GM18858 (cell line): ENCODE measurements at regions not wholly inside any gene's neighbourhood (a gene's known extent, or its start where the extent isn't known, plus 50 kb on each side); places are given as distances from the start of the nearest gene placed in this dataset.

Experiments used
- ATAC-seq: cut with Tn5 transposase; IDR thresholded peaks from one replicate; pipeline ENCODE4 v1.9.1; 2021; ENCODE audit not compliant: unreplicated experiment

DNA sequence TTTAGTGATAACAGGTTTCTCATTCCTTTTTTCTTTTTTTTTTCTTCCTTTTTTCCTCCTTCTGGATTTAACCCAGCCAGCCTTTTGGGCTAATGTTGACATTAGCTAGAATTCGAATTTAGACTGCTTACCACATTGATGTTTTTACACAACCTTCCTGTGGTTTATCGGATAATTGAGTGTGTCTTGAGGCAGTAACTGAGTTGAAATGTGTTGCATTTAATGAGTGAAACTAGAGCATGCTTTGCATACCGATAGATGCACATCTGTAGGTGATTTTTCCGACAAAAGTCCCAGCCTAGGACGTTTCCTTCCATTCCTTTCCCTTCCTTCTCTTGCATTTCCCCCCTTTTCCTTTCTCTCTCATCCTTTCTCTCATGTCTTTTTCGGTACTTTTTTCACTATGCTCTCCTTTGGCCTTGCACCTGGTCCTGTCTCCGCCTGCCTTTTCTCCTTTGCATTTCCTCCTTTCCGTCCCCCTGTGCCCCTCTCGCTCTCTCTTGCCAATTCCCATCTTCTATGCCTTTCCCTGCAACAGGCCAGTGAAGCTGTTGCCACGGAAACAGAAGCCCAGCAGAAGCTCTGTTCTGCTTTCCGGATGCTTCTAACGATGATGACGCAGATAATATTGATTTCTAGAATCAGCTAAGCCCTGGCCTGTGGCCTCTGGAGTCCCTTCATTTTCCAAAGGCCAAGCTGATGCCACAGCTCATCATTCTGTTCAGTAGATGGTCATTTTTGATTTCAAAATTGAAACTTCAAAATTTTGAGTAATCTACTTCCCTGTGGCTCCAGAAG is 76.1 kb downstream of the SLC25A47 start:
- no peak for ATAC-seq

DNA sequence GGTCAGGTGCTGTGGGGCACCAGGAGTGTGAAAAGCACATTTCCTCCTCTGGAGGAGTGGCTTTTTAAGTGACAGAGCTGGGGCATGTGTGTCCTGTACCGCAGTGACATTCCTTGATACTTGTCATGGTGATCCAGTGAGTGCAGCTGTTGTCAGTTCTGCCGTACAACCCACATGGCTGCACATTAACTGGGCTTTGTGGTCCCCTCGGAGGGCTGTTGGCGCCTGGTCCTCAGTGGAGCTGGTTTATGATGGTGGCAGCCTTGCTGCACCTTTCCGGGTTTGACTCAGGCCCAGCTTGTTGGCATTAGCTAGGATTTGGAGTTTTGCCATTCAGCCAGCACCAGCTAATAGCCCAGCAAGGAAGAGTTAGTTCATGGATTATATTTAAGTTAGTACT is 77.0 kb downstream of the SLC25A47 start:
- no peak for ATAC-seq

DNA sequence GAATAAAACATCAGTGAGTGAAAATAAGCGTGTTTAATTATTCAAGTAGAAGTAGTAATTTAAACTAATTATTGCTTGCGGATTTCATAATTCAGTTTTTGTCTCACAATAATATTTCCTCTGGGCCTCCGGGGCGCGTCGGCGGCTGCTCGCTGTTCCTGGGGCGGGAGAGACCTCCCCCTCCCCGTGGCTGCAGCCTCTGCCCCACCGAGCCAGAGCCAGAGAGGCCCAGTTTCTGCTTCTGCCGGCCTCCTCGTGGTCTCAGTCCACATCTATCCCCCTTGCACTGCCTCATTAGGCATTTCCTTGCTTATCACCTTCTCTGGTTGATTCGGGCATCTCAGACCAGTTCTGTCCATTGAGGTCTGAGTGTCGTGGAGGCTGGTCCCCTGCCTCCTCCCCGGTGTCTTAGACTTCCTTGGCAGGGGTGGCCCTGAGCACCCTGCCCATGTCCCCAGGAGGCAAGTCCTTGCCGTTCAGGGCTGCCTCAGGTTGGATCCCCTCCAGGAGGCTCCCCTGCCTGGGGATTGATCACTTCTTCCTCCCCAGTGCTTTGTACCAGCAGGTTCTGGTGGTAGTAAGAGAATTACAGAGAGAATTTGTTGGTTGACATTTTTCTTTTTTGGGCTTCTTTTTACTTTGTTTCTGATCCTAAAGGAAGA is 78.0 kb downstream of the SLC25A47 start:
- ATAC-seq: no peak

DNA sequence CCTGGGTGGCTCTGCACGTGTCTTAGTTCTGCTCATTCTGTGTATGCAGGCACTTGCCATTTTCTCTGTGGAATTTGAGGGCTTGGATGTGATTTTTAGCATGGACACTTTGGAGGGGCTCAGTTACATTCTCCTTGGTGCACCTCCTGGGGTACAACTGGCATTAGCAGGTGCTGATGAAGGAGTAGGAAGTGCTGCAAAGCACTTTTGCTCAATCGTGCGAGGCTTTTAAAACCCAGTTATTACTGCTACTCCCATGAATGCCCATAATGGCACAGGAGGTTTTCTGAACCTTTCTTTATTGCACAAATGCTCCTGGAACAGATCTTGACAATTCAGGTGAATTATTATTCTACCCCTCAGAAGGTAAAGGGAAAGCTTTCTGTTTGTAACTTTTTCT is 78.7 kb downstream of the SLC25A47 start:
- ATAC-seq: no peak

DNA sequence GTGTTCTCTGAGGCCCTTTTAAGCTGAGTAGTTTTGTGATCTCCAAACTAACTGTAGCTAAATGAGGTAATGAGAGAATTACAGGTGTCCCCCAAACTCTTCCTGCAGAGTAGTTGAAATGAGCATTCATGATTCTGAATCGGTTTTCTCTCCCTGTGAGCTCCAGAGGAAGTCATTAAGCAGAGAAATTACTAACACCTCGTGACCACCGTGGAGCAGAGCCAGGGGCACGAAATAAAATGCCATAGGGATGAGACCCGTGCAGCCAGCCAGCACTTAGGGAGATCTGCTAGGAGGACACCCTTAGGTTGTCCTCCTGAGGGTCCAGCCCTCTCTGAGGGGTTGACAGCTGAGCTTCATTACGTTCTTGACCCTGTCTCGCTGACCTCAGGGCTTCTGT is 79.5 kb downstream of the SLC25A47 start:
- ATAC-seq: no peak

DNA sequence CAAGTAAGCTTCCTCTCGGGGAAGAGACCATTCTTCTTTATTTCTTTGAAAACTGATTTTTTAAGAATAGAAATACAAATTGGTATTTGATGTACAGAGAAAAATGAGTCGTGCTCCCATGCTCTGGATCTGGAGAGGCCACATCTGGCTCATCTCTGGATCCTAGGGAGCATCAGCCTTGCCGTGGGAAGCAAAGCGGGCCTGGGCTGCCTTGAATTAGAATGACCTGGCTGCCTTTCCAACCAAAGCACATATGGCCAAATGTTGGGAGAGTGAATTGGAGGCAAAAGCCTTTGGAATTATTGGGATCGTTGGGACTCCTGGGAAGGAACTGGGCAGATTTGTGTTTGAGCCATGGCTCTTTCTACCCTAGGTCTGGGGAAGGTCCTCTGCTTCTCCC is 80.0 kb downstream of the SLC25A47 start:
- ATAC-seq: no peak

DNA sequence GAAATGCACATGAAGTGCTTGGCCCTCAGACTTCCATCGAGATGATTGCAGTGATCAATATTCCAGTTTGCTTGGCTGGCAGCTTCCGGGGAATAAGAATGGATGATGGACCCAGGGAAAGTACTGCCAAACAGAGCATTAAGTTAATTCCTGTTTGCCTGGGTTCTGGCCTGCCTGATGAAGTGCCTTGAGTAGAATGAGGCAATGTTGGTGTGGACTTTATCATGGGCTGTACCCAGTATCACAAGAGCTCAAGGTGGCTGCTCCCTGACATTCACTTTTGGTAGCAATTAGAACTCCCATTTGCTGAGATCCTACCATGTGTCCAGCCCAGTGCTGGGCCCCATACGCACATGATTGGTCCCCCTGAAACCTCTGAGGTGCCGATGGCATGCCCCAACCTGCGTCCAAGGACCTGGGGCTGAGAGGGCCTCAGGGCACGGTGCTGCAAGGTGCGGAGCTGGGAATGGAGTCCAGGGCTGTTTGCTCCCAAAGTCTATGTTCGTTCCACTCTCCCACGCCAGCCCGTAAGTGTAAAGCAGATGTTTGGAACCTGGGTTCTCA is 80.7 kb downstream of the SLC25A47 start:
- ATAC-seq: no peak

DNA sequence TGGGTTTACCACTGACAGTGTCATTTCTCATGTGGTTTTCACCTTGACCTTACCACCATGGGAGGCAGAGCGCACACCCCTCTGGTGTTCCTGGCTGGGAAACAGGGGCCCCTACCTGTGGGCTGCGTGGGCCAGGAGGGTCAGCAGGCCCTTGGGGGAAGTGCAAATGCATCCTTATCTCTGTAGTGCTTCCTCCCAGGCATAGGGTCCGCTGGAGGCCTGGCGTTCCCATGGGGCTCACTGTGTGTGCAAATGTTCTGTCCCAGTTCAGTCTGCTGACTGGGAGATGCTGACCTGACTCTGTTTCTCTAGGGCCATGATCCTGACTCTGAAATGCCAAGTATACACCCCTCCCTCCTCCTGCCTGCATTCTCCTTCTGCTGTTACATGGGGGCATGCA is 81.3 kb downstream of the SLC25A47 start:
- ATAC-seq: no peak

DNA sequence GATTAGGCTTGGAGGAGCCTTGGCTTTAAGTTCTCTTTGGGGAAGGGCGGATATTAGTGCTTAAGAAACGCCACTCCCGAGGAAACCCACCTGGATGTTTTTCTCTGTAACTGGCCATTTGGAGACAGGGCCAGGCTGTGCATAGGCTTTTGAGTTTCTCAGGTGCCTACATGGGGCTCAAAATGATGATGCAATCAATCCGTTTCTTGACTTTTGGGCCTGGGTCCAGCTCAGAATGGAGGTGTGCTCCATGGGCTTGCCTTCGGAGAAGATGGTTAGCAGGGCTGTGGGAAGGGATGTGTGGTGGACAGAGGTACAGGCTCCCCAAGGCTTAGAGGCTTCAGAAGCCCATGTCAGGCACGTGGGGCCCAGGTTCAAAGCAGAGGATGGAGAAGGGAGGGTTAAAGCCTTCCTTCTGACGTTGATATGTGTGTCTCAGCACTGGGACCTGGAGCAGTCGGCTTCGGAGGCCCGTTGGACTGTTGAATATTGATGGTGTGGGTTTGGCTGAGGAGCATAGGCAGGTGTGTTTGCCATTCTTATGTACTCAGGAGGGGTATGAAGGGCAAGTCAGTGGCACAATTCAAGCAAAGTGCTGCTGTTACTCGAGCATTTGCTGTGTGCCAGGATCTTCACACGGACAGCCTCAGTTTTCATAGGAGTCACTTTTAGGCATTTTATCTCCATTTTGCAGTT is 82.8 kb downstream of the SLC25A47 start:
- no peak for ATAC-seq

DNA sequence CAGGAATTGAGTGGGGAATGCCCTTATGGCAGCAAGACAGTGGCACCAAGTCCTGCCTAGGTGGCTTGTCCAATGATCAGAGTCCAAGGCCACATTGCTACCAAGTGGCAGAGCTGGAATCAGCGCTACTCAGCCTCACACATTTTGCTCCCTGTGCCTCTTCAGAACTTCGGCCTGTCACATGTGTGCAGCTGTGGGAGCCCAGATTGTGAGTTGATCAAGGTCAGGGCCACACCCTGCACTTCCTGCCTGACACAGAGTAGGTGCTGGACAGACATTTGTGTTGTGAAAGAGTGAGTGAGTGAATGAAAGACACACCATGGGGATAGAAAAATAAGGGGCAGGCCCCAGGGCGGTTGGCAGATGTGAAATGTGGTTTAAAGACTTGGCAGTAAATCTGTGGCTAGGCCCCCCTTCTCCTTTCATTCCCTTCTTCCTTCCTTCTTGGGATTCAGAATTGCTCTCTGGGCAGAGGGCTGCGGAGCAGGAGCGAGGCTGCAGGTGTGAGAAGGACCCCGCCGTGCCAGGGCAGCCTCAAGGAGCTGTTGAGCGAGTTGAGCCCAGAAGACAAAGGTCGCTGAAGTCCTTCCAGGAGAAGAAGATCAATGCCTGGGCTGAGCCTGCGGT is 83.5 kb downstream of the SLC25A47 start:
- ATAC-seq: no peak

DNA sequence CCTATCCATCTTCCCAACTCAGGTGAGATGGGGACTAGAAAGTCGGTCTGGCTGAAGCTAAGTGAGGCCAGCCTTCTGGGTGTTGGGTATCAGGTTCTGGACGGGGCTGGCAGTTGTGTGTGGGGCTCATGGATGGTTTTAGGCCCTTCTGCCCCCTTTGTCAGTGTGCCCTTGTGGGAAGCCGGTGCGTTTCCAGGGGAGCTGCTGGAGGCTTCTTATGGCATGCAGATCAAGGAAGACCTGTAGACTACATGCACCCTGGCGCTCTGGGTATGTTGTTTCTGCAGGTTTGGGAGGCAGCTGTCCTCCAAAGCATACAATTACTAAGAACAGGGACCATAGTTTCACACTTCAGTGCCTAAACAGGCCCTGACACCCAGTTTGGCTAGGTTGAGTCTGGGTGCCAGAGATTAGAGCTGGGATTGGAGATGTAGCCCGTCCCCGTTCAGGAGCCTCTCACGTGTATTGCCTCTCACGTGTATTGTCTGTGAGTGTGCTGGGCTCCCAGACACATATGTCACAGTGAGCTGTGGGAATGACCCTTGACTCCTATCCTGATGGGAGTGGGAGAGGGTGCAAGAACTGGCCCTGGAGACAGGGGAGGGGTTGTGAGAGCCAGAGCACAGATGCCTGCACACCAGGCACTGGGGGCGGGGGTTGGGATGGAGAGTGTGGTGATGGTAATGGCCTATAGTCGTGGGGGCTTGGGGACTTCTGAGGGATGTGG is 84.4 kb downstream of the SLC25A47 start:
- no peak for ATAC-seq

DNA sequence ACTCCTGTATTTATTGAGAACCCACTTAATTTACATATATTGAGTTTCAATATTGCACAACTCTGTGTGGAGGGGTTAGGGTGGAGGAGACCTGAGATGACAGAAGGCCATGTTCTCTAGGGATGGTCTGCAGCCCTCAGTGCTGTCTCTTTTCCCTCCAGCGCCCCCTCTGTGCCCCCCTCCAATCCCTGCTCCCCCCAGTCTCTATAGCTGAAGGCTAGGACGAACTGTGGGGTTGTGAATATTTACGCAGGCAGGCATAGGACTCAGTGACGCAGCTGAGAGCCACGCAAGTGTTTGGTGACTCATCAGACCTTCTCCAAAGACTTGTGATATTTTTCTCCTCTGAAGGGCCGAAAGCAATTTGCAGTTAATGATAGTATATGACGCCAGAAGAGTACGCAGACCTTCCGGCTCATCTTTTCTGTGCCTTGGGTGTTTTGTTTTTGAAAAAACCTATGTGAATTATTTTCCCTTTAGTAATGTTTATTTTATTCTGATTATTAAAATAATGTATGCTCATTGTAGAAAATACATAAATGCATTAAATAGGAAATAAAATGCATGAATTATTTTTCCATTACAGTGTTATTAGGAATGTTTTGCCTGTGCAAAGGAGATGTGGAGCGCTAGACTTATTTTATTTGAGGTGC is 85.3 kb downstream of the SLC25A47 start:
- ATAC-seq: no peak

DNA sequence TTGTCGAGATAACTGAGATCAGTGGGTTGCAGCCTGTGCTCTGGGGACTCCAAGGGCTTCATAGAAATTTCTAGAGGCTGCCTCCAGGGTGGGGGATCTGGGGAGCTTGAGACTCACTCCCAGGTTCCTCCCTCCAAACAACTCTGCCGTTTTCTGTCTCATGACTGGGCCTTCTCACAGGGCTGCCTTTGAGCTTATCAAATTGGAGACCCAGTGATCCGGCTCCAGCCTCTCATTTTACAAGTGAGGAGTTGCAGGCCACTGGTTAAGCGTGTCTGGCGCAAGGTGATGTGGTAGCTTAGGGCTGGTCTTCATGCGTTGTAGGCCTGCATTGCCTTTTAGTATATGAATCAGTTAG is 85.8 kb downstream of the SLC25A47 start:
- ATAC-seq: no peak

DNA sequence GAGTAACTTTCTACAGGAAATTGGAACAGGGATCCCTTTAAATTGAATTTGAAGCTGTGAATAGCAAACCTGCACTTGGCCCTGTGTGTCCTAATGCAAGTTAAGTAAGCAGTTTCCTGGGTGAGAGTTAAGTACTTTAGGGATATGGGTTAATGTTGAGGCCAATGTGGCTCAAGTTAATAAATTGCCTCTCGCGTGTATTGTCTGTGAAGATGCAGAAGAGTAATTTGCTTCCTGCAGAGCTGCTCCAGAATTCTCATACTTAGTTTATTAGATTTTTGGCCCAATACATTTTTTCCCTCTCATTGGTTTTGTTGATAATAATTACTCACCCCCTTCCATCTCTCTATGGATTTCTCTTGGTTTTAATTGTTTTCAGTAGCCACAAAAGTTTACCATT is 86.5 kb downstream of the SLC25A47 start:
- no peak for ATAC-seq

DNA sequence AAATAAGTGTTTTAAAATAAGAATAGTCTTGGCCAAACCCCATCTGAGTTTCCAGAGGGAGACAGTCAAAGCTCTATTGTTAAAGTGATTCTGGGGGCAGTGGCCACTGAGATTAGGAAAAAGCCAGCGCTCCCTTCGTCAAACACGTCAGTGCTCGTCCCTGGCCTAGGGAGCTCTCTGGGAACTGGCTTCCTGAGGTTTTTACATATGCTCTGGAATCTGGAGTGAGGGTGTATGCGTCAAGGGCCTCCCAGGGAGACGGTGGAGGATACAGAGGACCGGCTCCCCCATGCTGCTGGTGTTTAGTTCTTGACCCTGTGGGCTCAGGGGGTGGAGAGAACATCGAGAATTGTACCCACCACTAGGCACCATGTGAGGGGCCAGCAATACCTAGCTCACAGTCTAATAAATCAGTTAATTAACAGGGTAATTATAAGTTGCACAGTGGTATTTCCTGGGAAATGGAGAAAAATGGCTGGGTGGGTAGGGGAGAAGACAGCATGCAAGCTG is 87.0 kb downstream of the SLC25A47 start:
- no peak for ATAC-seq

DNA sequence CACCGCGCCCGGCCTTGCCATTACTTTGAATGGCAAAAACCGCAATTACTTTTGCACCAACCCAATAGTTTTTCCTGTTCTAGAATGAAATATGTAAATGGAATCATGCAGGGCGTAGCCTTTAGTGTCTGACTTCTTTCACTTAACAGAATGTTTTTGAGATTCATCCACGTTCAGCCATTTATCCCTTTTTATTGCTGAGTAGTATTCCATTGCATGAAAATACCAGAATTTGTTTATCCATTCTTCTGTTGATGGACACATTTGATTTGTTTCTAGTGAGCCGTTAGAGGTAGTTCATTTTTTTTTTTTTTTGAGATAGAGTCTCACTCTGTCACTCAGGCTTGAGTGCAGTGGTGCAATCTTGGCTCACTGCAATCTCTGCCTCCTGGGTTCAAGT is 90.6 kb downstream of the SLC25A47 start:
- no peak for ATAC-seq

DNA sequence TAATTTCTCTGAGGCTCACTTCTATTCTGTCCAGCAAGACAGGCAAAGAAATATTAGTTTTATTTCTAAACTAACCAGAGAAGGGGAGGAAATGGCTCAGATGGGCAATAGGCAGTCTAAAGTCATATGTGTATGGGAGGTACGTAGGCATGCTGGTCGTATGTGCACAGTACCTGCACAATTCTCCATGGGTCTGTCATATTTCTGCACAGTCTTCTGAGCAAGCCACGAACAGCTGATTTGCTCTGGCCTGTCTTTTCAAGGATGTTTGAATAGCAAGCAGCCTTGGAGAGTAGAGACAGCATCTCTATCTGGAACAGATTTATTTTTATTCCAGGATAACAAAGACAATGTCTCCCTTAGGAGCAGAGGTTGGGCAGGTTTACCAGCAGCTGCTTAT is 92.1 kb downstream of the SLC25A47 start:
- no peak for ATAC-seq

DNA sequence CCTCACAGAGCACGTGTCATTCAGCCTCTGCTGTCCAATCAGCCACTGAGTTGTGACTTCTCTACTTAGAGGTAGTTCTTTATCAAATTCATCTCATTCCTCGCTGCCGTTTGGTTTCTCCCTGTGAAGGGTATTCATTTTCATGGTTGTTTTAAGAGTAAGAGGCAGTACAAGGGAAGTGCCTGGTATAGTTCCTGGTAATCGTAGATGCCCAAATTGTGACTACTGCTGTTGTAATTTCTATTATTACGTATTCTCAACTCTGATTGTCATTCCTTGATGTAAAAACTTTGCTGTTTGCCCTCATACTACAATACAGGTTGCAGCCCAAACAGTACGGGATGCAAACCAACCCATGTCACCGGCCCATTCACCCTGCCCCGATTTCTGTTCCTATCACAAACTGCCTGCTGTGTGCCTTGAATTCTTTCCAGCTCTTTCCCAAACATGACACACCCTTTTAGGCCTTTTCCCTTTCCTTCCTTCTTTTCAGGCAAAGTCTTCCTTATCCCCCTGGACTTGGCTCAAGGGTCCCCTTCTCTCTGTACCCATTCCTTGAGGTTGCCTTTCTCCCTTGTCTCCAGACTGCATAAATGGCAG is 93.0 kb downstream of the SLC25A47 start:
- ATAC-seq: no peak
